ENCODE measurements at regions not wholly inside any gene's neighbourhood (a gene's known extent, or its start where the extent isn't known, plus 50 kb on each side); places are given as distances from the start of the nearest gene placed in this dataset.
"Not testable (repeated sequence)": the region's sequence is repeated elsewhere in the genome, so short reads cannot be mapped to it uniquely, and the experiment has no call there.

- DNase-seq: not testable (repeated sequence)
These were observed 57.3 kb upstream of the HS3ST3A1 start for GRCh38 chr17:13659051-13659450.

- no peak for DNase-seq
These were observed 64.3 kb upstream of the HS3ST3A1 start for GRCh38 chr17:13665872-13666635.

GRCh38 chr17:13671341-13671740, 69.6 kb upstream of the HS3ST3A1 start:
- DNase-seq: no peak

- no peak for DNase-seq
These were observed 70.0 kb upstream of the HS3ST3A1 start for GRCh38 chr17:13671771-13672170.

GRCh38 chr17:13678361-13678760, 76.6 kb upstream of the HS3ST3A1 start:
- no peak for DNase-seq

- no peak for DNase-seq
These were observed 77.1 kb upstream of the HS3ST3A1 start for GRCh38 chr17:13678841-13679240.

- no peak for DNase-seq
These were observed 87.0 kb upstream of the HS3ST3A1 start for GRCh38 chr17:13688716-13689115.

- DNase-seq: no peak
These were observed 89.1 kb upstream of the HS3ST3A1 start for GRCh38 chr17:13690806-13691205.

GRCh38 chr17:13694934-13695333, 93.2 kb upstream of the HS3ST3A1 start:
- DNase-seq: no peak

- DNase-seq: no peak
These were observed 97.1 kb upstream of the HS3ST3A1 start for GRCh38 chr17:13698832-13699231.

GRCh38 chr17:13699261-13699660, 97.5 kb upstream of the HS3ST3A1 start:
- DNase-seq: no peak

GRCh38 chr17:13702266-13702665, 100.5 kb upstream of the HS3ST3A1 start:
- DNase-seq: peak; percentile 14

GRCh38 chr17:13704333-13704732, 102.6 kb upstream of the HS3ST3A1 start:
- no peak for DNase-seq

GRCh38 chr17:13705221-13705620, 103.5 kb upstream of the HS3ST3A1 start:
- DNase-seq: no peak

- no peak for DNase-seq
These were observed 120.0 kb upstream of the HS3ST3A1 start for GRCh38 chr17:13721705-13722104.

- no peak for DNase-seq
These were observed 123.7 kb upstream of the HS3ST3A1 start for GRCh38 chr17:13725288-13725990.

GRCh38 chr17:13727441-13728171, 125.9 kb upstream of the HS3ST3A1 start:
- DNase-seq: no peak

- DNase-seq: no peak
These were observed 127.1 kb upstream of the HS3ST3A1 start for GRCh38 chr17:13728781-13729180.

GRCh38 chr17:13729466-13730134, 127.9 kb upstream of the HS3ST3A1 start:
- DNase-seq: no peak

GRCh38 chr17:13734880-13735279, 133.2 kb upstream of the HS3ST3A1 start:
- DNase-seq: no peak

GRCh38 chr17:13735444-13735843, 133.7 kb upstream of the HS3ST3A1 start:
- no peak for DNase-seq

GRCh38 chr17:13735861-13736260, 134.1 kb upstream of the HS3ST3A1 start:
- no peak for DNase-seq

GRCh38 chr17:13736916-13737315, 135.2 kb upstream of the HS3ST3A1 start:
- DNase-seq: no peak
